Liver (tissue), 8 donors: ENCODE measurements at regions not wholly inside any gene's neighbourhood (a gene's known extent, or its start where the extent isn't known, plus 50 kb on each side); places are given as distances from the start of the nearest gene placed in this dataset.

Experiments used
- DNase-seq: peaks from one replicate; pipeline ENCODE4 v3.0.0-alpha.2; 2017; ENCODE audit warnings: low spot score
- H3K27ac ChIP-seq, 2 donors: one replicate each; pipeline ENCODE4 v1.7.0; 2013; ENCODE audit warnings: inconsistent platforms in 2 of 2, low read length in 2 of 2, control low read depth in 1 of 2, low read depth in 1 of 2, mild to moderate bottlenecking in 1 of 2
- H3K27me3 ChIP-seq, 4 donors: one replicate each; pipeline versions ENCODE4 v1.6.1 to v1.7.0; 2013; ENCODE audit warnings: low read length in 3 of 4, inconsistent platforms in 1 of 4, mild to moderate bottlenecking in 1 of 4, moderate library complexity in 1 of 4; ENCODE audit not compliant: control insufficient read depth in 4 of 4, insufficient read depth in 4 of 4
- H3K36me3 ChIP-seq, 4 donors: one replicate each; pipeline versions ENCODE4 v1.6.1 to v1.7.0; 2013; ENCODE audit warnings: low read length in 3 of 4, mild to moderate bottlenecking in 3 of 4, low read depth in 1 of 4, moderate library complexity in 1 of 4; ENCODE audit not compliant: control insufficient read depth in 4 of 4, insufficient read depth in 3 of 4
- H3K4me1 ChIP-seq, 4 donors: one replicate each; pipeline versions ENCODE4 v1.6.1 to v1.7.0; 2013; ENCODE audit warnings: low read length in 3 of 4, mild to moderate bottlenecking in 3 of 4, moderate library complexity in 1 of 4; ENCODE audit not compliant: control insufficient read depth in 4 of 4, insufficient read depth in 4 of 4
- H3K4me3 ChIP-seq, 3 donors: one replicate each; pipeline versions ENCODE4 v1.6.1 to v1.7.0; 2013; ENCODE audit warnings: low read length in 3 of 3, control low read depth in 1 of 3, low read depth in 1 of 3, mild to moderate bottlenecking in 1 of 3
- H3K9ac ChIP-seq, 2 donors: one replicate each; pipeline ENCODE4 v1.7.0; 2013; ENCODE audit warnings: low read length in 2 of 2, mild to moderate bottlenecking in 2 of 2, moderate library complexity in 2 of 2, control low read depth in 1 of 2, low read depth in 1 of 2
- H3K9me3 ChIP-seq, 4 donors: one replicate each; pipeline versions ENCODE4 v1.6.1 to v1.7.0; 2013; ENCODE audit warnings: low read length in 3 of 4; ENCODE audit not compliant: control insufficient read depth in 4 of 4
- ATF3 ChIP-seq: IDR thresholded peaks from 2 replicates; pipeline ENCODE4 v1.6.1; 2016; ENCODE audit warnings: antibody characterized with exemption
- CTCF ChIP-seq: fragments of 150-350 bp; IDR thresholded peaks from 2 replicates; pipeline ENCODE4 v1.5.1; 2017; ENCODE audit warnings: improper control_type of control experiment, low read depth, low read length; ENCODE audit not compliant: missing input control
- EGR1 ChIP-seq, 2 donors: IDR thresholded peaks; 2 replicates each; pipeline ENCODE4 v1.6.1; 2016 to 2018; ENCODE audit warnings: antibody characterized with exemption in 2 of 2, low read depth in 2 of 2
- FOXA1 ChIP-seq: IDR thresholded peaks from 2 replicates; pipeline ENCODE4 v1.6.1; 2016; ENCODE audit warnings: antibody characterized with exemption
- FOXA2 ChIP-seq: IDR thresholded peaks from 2 replicates; pipeline ENCODE4 v1.6.1; 2016; ENCODE audit warnings: antibody characterized with exemption
- GABPA ChIP-seq, 2 donors: IDR thresholded peaks in 1 of 2; conservative IDR thresholded peaks in 1 of 2; 2 replicates each; pipeline ENCODE4 v1.6.1; 2016; ENCODE audit warnings: antibody characterized with exemption in 2 of 2, mild to moderate bottlenecking in 1 of 2, moderate library complexity in 1 of 2
- HNF4A ChIP-seq, 2 donors: conservative IDR thresholded peaks; 2 replicates each; pipeline ENCODE4 v1.6.1; 2016; ENCODE audit warnings: antibody characterized with exemption in 2 of 2, mild to moderate bottlenecking in 2 of 2
- HNF4G ChIP-seq: IDR thresholded peaks from 2 replicates; pipeline ENCODE4 v1.6.1; 2016; ENCODE audit warnings: antibody characterized with exemption
- JUND ChIP-seq, 2 donors: IDR thresholded peaks; 2 replicates each; pipeline ENCODE4 v1.6.1; 2016; ENCODE audit warnings: antibody characterized with exemption in 2 of 2
- MAX ChIP-seq: IDR thresholded peaks from 2 replicates; pipeline ENCODE4 v1.6.1; 2016; ENCODE audit warnings: antibody characterized with exemption
- NR2F2 ChIP-seq: IDR thresholded peaks from 2 replicates; pipeline ENCODE4 v1.6.1; 2016; ENCODE audit warnings: antibody characterized with exemption
- RAD21 ChIP-seq, 2 donors: IDR thresholded peaks; 2 replicates each; pipeline ENCODE4 v1.6.1; 2016; ENCODE audit warnings: antibody characterized with exemption in 2 of 2, mild to moderate bottlenecking in 2 of 2
- RXRA ChIP-seq, 2 donors: IDR thresholded peaks; 2 replicates each; pipeline ENCODE4 v1.6.1; 2017 to 2018; ENCODE audit warnings: antibody characterized with exemption in 2 of 2, mild to moderate bottlenecking in 1 of 2
- SP1 ChIP-seq: IDR thresholded peaks from 2 replicates; pipeline ENCODE4 v1.6.1; 2018; ENCODE audit warnings: antibody characterized with exemption, mild to moderate bottlenecking
- TAF1 ChIP-seq: conservative IDR thresholded peaks from 2 replicates; pipeline ENCODE4 v1.6.1; 2016; ENCODE audit warnings: antibody characterized with exemption, mild to moderate bottlenecking
- YY1 ChIP-seq: IDR thresholded peaks from 2 replicates; pipeline ENCODE4 v1.6.1; 2016; ENCODE audit warnings: antibody characterized with exemption, mild to moderate bottlenecking
- ZBTB33 ChIP-seq: IDR thresholded peaks from 2 replicates; pipeline ENCODE4 v1.6.1; 2016; ENCODE audit warnings: antibody characterized with exemption
- WGBS: extraction: QIAGEN DNeasy Blood & Tissue Kit; methylation state at CpG from one replicate; pipeline ENCODE4 v1.1.7; 2013; 5-methylcytosine and 5-hydroxymethylcytosine counted together
- donor health status: healthy.
- donor health status: healthy.
- donor health status: healthy.
- donor health status: healthy.
- donor health status: healthy.

GRCh38 chr15:55126111-55126510 is 70.6 kb downstream of the RSL24D1 start:
- no peak overlapping the region for H3K9ac ChIP-seq
- WGBS: 73% methylated on average over 3 of the region's 3 CpGs

GRCh38 chr15:55124616-55125015 is 72.1 kb downstream of the RSL24D1 start:
- Histone ChIP-seq H3K27ac (no peak overlapping the region), H3K9me3 (no peaks in the 10 kb centered on the region), H3K9ac (no peak overlapping the region), H3K4me3 (no peak overlapping the region), H3K36me3 (no peaks in the 10 kb centered on the region), H3K27me3 (peaks cover 0 to 3% (median 0%) of the 10 kb centered on the region in 4 donors), H3K4me1 (no peaks in the 10 kb centered on the region)
- TF ChIP-seq RXRA (IDR thresholded peaks at IDR 0.05) (peak in 1 of 2 donors; percentile 41), FOXA1 (no peak)
- WGBS: 76% methylated on average over 5 of the region's 5 CpGs
- no peak for DNase-seq

More at GRCh38 chr15:55126111-55126510, 70.6 kb downstream of the RSL24D1 start:
- no peak for TF ChIP-seq FOXA2
- TF ChIP-seq JUND (IDR thresholded peaks at IDR 0.05): no peak
- TF ChIP-seq NR2F2: no peak
- no peak for TF ChIP-seq GABPA (IDR thresholded peaks at IDR 0.05 in 1 of 2, conservative IDR thresholded peaks at IDR 0.05 in 1 of 2)
- no peak for TF ChIP-seq ZBTB33
- TF ChIP-seq SP1: no peak
- no peak for TF ChIP-seq HNF4A (conservative IDR thresholded peaks at IDR 0.05)
- TF ChIP-seq RXRA (IDR thresholded peaks at IDR 0.05): no peak
- TF ChIP-seq RAD21 (IDR thresholded peaks at IDR 0.05): no peak
- no peak for TF ChIP-seq ATF3
- TF ChIP-seq EGR1 (IDR thresholded peaks at IDR 0.05; ENCODE audit: low read depth in 2 of 2): no peak
- no peak for TF ChIP-seq MAX
- no peak for TF ChIP-seq YY1
- TF ChIP-seq CTCF: no peak
- TF ChIP-seq FOXA1: no peak
- TF ChIP-seq TAF1: no peak
- no peak for TF ChIP-seq HNF4G
- H3K36me3 ChIP-seq: no peaks in the 10 kb centered on the region
- H3K9me3 ChIP-seq: no peaks in the 10 kb centered on the region
- H3K4me3 ChIP-seq: no peak overlapping the region
- H3K27me3 ChIP-seq: no peaks in the 10 kb centered on the region
- H3K27ac ChIP-seq: no peak overlapping the region
- no peak for DNase-seq
- no peaks in the 10 kb centered on the region for H3K4me1 ChIP-seq
